ENCODE measurements at regions not wholly inside any gene's neighbourhood (a gene's known extent, or its start where the extent isn't known, plus 50 kb on each side); places are given as distances from the start of the nearest gene placed in this dataset.

DNA sequence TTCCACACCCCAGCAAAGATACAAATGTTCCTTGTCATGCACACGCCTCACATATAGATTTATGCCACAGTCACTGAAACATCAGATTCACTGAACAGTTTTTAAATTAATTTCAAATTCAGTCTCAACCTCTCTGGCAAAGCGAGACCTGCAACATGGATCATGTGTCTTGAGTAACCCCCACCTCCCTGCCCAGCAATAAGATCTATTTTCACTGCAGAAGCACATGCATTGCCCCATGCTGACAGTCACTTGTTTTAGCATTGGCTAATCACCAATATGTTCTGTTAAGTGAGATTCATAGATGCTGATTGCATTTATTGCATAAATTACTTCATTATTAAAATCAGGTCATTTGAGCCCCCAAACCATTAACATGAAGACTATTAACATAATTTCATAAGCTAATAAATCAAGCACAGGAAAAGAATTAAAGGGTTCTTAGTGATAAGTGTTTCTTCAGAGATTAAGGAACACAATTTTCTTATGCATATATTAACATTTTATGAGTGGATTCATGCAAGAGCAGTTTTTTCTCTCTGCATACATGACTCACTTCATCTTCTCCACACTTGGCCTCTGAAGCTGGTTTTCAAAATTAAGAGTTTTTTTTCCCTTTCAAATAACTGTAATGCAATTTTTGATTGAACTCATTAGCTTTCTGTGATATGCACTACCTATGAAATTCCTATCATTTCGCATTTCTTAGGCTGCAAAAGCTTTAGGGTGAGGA, 173.2 kb upstream of the SOX4 start:
- TF ChIP-seq, protein P1, sequence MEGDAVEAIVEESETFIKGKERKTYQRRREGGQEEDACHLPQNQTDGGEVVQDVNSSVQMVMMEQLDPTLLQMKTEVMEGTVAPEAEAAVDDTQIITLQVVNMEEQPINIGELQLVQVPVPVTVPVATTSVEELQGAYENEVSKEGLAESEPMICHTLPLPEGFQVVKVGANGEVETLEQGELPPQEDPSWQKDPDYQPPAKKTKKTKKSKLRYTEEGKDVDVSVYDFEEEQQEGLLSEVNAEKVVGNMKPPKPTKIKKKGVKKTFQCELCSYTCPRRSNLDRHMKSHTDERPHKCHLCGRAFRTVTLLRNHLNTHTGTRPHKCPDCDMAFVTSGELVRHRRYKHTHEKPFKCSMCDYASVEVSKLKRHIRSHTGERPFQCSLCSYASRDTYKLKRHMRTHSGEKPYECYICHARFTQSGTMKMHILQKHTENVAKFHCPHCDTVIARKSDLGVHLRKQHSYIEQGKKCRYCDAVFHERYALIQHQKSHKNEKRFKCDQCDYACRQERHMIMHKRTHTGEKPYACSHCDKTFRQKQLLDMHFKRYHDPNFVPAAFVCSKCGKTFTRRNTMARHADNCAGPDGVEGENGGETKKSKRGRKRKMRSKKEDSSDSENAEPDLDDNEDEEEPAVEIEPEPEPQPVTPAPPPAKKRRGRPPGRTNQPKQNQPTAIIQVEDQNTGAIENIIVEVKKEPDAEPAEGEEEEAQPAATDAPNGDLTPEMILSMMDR (IDR thresholded peaks at IDR 0.05) = no peak
- no peak for TF ChIP-seq POLR2A (IDR thresholded peaks at IDR 0.05)
